ENCODE measurements at regions not wholly inside any gene's neighbourhood (a gene's known extent, or its start where the extent isn't known, plus 50 kb on each side); places are given as distances from the start of the nearest gene placed in this dataset.

DNA sequence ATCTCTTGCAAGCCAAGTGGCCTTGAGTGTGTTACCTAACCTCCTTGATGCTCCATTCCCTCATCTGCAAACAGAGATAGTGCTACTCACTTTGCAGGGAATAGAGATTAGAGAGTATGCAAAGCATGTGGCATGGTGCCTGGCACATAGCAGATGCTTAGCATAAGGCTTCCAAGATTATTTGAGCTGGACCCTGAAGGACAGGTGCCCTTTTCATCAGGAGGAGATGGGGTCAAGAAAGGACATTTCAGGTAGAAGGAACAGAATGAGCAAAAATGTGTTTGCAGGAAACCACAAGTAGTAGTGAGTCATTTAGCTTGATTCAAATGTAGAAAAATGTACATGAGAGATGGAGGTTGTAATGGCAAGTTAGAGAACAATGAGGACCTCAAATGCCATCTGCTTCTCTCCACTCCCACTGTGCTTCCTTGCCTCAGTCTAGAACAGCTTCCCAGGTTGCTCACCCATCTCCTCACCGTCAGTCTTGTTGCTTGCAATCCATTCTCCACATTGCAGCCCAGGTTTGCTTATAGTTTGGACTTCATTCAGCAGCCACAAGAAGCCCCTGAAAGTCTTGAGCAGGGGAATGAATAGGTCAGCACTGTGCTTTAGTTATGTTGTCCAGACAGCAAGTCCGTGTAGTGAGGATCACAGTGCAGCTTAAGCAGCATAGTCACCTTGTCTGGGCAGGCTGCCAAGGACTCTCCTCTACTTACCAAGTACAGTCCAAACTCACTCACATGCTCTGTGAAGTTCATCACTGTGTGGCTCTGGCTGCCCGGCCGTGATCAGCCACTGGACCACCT, 536.3 kb upstream of the CCDC196 start:
- TF ChIP-seq, protein P1, sequence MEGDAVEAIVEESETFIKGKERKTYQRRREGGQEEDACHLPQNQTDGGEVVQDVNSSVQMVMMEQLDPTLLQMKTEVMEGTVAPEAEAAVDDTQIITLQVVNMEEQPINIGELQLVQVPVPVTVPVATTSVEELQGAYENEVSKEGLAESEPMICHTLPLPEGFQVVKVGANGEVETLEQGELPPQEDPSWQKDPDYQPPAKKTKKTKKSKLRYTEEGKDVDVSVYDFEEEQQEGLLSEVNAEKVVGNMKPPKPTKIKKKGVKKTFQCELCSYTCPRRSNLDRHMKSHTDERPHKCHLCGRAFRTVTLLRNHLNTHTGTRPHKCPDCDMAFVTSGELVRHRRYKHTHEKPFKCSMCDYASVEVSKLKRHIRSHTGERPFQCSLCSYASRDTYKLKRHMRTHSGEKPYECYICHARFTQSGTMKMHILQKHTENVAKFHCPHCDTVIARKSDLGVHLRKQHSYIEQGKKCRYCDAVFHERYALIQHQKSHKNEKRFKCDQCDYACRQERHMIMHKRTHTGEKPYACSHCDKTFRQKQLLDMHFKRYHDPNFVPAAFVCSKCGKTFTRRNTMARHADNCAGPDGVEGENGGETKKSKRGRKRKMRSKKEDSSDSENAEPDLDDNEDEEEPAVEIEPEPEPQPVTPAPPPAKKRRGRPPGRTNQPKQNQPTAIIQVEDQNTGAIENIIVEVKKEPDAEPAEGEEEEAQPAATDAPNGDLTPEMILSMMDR (IDR thresholded peaks at IDR 0.05; ENCODE audit: low read depth, low read length) = no peak
- no peak for TF ChIP-seq EZH2phosphoT487 (IDR thresholded peaks at IDR 0.05; ENCODE audit: low read depth)
